PC-9 (cell line): ENCODE measurements at regions not wholly inside any gene's neighbourhood (a gene's known extent, or its start where the extent isn't known, plus 50 kb on each side); places are given as distances from the start of the nearest gene placed in this dataset.

Source experiments
- BruUV-seq: library from RNA; stranded (reverse); fragments of 400-500 nt; replicated peaks from 2 replicates; lab custom pipeline; 2021; lab: Mats Ljungman, UMichigan
- CTCF ChIA-PET: fragments of 300-600 bp; sonication (Branson Sonifier 250); formaldehyde crosslinking; loops from one replicate; lab custom pipeline; 2022; ENCODE audit warnings: antibody characterized with exemption; lab: Charles Lee
- POLR2A ChIA-PET: fragments of 300-600 bp; sonication (Branson Sonifier 250); formaldehyde crosslinking; loops from one replicate; lab custom pipeline; 2022; ENCODE audit warnings: antibody characterized with exemption; ENCODE audit not compliant: unreplicated experiment; lab: Charles Lee
- DNase-seq, 2 experiments: peaks; one replicate each; pipeline versions ENCODE4 v3.0.0 to v3.0.0-alpha.2; 2015 to 2022; ENCODE audit warnings: mixed read lengths in 1 of 2
- H2AFZ ChIP-seq: fragments of 200-600 bp; sonication (generic); 2 replicates; pipeline ENCODE4 v1.8.1; 2017; ENCODE audit warnings: antibody characterized with exemption
- H3F3A ChIP-seq: fragments of 200-600 bp; sonication (generic); 2 replicates; pipeline ENCODE4 v1.8.1; 2017; ENCODE audit warnings: antibody characterized with exemption, mild to moderate bottlenecking, low read depth; ENCODE audit not compliant: insufficient read depth
- H3K27ac ChIP-seq: fragments of 200-600 bp; sonication (generic); 2 replicates; pipeline ENCODE4 v1.6.1; 2016; ENCODE audit warnings: mixed run types
- H3K27me3 ChIP-seq: fragments of 200-600 bp; sonication (generic); 2 replicates; pipeline ENCODE4 v1.6.1; 2016; ENCODE audit warnings: low read depth, mixed run types; ENCODE audit not compliant: insufficient read depth
- H3K36me3 ChIP-seq: fragments of 200-600 bp; sonication (generic); 2 replicates; pipeline ENCODE4 v1.6.1; 2016; ENCODE audit warnings: low read depth, mixed run types
- H3K4me1 ChIP-seq: fragments of 200-600 bp; sonication (generic); replicated peaks from 2 replicates; pipeline ENCODE4 v1.6.1; 2016; ENCODE audit warnings: mixed run types; ENCODE audit not compliant: insufficient read depth
- H3K4me2 ChIP-seq: fragments of 200-600 bp; sonication (generic); 2 replicates; pipeline ENCODE4 v1.6.1; 2017; ENCODE audit warnings: mixed run types
- H3K4me3 ChIP-seq: fragments of 200-600 bp; sonication (generic); 2 replicates; pipeline ENCODE4 v1.6.1; 2016; ENCODE audit warnings: mixed run types
- H3K79me2 ChIP-seq: fragments of 200-600 bp; sonication (generic); 2 replicates; pipeline ENCODE4 v1.6.1; 2017; ENCODE audit warnings: low read depth, mixed run types
- H3K9me2 ChIP-seq: fragments of 200-600 bp; sonication (generic); 2 replicates; pipeline ENCODE4 v1.8.1; 2017; ENCODE audit warnings: mild to moderate bottlenecking; ENCODE audit not compliant: insufficient read depth
- H3K9me3 ChIP-seq: fragments of 200-600 bp; sonication (generic); 2 replicates; pipeline ENCODE4 v1.8.1; 2016; ENCODE audit warnings: low read depth; ENCODE audit not compliant: insufficient read depth
- H4K20me1 ChIP-seq: fragments of 200-600 bp; sonication (generic); 2 replicates; pipeline ENCODE4 v1.8.1; 2017; ENCODE audit not compliant: insufficient read depth
- CTCF ChIP-seq: fragments of 200-600 bp; sonication (generic); conservative IDR thresholded peaks from 2 replicates; pipeline ENCODE4 v1.6.1; 2017; ENCODE audit warnings: mixed run types, antibody characterized with exemption, mild to moderate bottlenecking, moderate library complexity
- EZH2 ChIP-seq: fragments of 200-600 bp; sonication (generic); IDR thresholded peaks from 2 replicates; pipeline ENCODE4 v1.8.0; 2017; ENCODE audit warnings: antibody characterized with exemption, low read depth
- intact Hi-C: fragments of 100-400 bp; cut with micrococcal nuclease; formaldehyde crosslinking; loops from one replicate; pipeline ENCODE4 v1.10.0; 2022; ENCODE audit not compliant: unreplicated experiment

GRCh38 chr10:88041243-88042159 lies 178.1 kb downstream of the PTEN start:
- no peak overlapping the region for H3K27ac ChIP-seq
- H2AFZ ChIP-seq = no peak overlapping the region
- ChIA-PET POLR2A (no interaction called here), CTCF (no interaction called here)
- no peaks in the 10 kb centered on the region for H3K79me2 ChIP-seq
- no peak for TF ChIP-seq EZH2
- TF ChIP-seq CTCF = no peak
- DNase-seq = no peak
- peaks cover 30% of the 10 kb centered on the region for H3K4me1 ChIP-seq
- H3K9me2 ChIP-seq = no peaks in the 10 kb centered on the region
- H4K20me1 ChIP-seq = no peaks in the 10 kb centered on the region
- no peak overlapping the region for H3K4me3 ChIP-seq
- BruUV-seq = no TSS peak
- no peaks in the 10 kb centered on the region; the same call in 1 of the 2 replicates for H3F3A ChIP-seq
- H3K36me3 ChIP-seq = no peaks in the 10 kb centered on the region
- no peaks in the 10 kb centered on the region for H3K9me3 ChIP-seq
- intact Hi-C loops = loop anchor here (1.0 to 5.0 kb wide), 5 partner anchors 91 to 512 kb away; partner anchors contain the start of genes KLLN and PTEN
- no peaks in the 10 kb centered on the region for H3K27me3 ChIP-seq
- H3K4me2 ChIP-seq = peak overlapping the region; percentile 26; the same call in 1 of the 2 replicates

- BruUV-seq = no TSS peak
- intact Hi-C loops = loop anchor here (1.0 to 5.0 kb wide), 5 partner anchors 90 to 511 kb away; partner anchors contain the start of genes KLLN and PTEN
- POLR2A ChIA-PET = no interaction called here
- Histone ChIP-seq H4K20me1 (no peaks in the 10 kb centered on the region), H3K36me3 (no peaks in the 10 kb centered on the region), H3F3A (no peaks in the 10 kb centered on the region; the same call in 1 of the 2 replicates), H3K9me3 (no peaks in the 10 kb centered on the region), H3K4me1 (peaks cover 29% of the 10 kb centered on the region), H3K4me3 (no peak overlapping the region), H2AFZ (no peak overlapping the region), H3K27ac (no peak overlapping the region), H3K27me3 (no peaks in the 10 kb centered on the region), H3K4me2 (no peak overlapping the region), H3K79me2 (no peaks in the 10 kb centered on the region), H3K9me2 (no peaks in the 10 kb centered on the region)
- peak; percentile 52 to 67 for DNase-seq
- CTCF ChIA-PET = no interaction called here
- TF ChIP-seq EZH2 = no peak
- TF ChIP-seq CTCF = no peak
Measured at GRCh38 chr10:88042160-88043100, 179.0 kb downstream of the PTEN start.

GRCh38 chr10:88045096-88045495 lies 181.7 kb downstream of the PTEN start:
- Histone ChIP-seq H3K27ac (no peak overlapping the region), H3K4me3 (no peak overlapping the region), H4K20me1 (no peaks in the 10 kb centered on the region), H3F3A (no peaks in the 10 kb centered on the region; the same call in 1 of the 2 replicates), H3K36me3 (no peaks in the 10 kb centered on the region), H2AFZ (no peak overlapping the region), H3K27me3 (no peaks in the 10 kb centered on the region), H3K79me2 (no peaks in the 10 kb centered on the region), H3K9me2 (no peaks in the 10 kb centered on the region), H3K4me1 (peaks cover 4% of the 10 kb centered on the region; the same call in 1 of the 2 replicates), H3K9me3 (no peaks in the 10 kb centered on the region), H3K4me2 (no peak overlapping the region)
- no peak for TF ChIP-seq CTCF
- ChIA-PET CTCF (no interaction called here), POLR2A (no interaction called here)
- no peak for DNase-seq
- intact Hi-C loops = no loop called here
- BruUV-seq = no TSS peak
